Prostate gland (tissue), 2 donors: ENCODE measurements at regions not wholly inside any gene's neighbourhood (a gene's known extent, or its start where the extent isn't known, plus 50 kb on each side); places are given as distances from the start of the nearest gene placed in this dataset.

ENCODE experiments used
- DNase-seq: peaks from one replicate; pipeline ENCODE4 v3.0.0-alpha.2; 2019; ENCODE audit warnings: low spot score
- H3K27ac ChIP-seq, 2 donors: fragments of 200-600 bp; sonication (generic); 2 replicates each; pipeline ENCODE4 v1.5.1; 2017 to 2019
- H3K27me3 ChIP-seq: fragments of 200-600 bp; sonication (generic); replicated peaks from 2 replicates; pipeline ENCODE4 v1.5.1; 2019; ENCODE audit not compliant: insufficient read depth
- H3K36me3 ChIP-seq, 2 donors: fragments of 200-600 bp; sonication (generic); 1 replicate in 1 of 2; 2 replicates in 1 of 2; pipeline versions ENCODE4 v1.5.1 to v1.8.1; 2017 to 2019
- H3K4me1 ChIP-seq: fragments of 200-600 bp; sonication (generic); replicated peaks from 2 replicates; pipeline ENCODE4 v1.5.1; 2019
- H3K4me3 ChIP-seq, 2 donors: fragments of 200-600 bp; sonication (generic); 2 replicates each; pipeline ENCODE4 v1.5.1; 2017 to 2019
- H3K9me3 ChIP-seq: fragments of 200-600 bp; sonication (generic); 2 replicates; pipeline ENCODE4 v1.5.1; 2017
- POLR2A ChIP-seq: fragments of 450-650 bp; IDR thresholded peaks from one replicate; pipeline ENCODE4 v1.6.1; 2016; ENCODE audit warnings: antibody characterized with exemption, mild to moderate bottlenecking
- POLR2AphosphoS5 ChIP-seq: sonication (generic); formaldehyde crosslinking; IDR thresholded peaks from one replicate; pipeline ENCODE4 v1.6.1; 2017; ENCODE audit warnings: antibody characterized with exemption
- WGBS: methylation state at CpG from one replicate; pipeline ENCODE4 v1.1.5; 2018; 5-methylcytosine and 5-hydroxymethylcytosine counted together
- intact Hi-C: fragments of 100-400 bp; cut with DNase I; formaldehyde crosslinking; loops from one replicate; pipeline ENCODE4 v1.14.2; 2022
- TF ChIP-seq, protein P1 (sequence below), 4 experiments: fragments of 200-600 bp in 2 of 4; fragments of 450-650 bp in 2 of 4; sonication (generic) in 2 of 4; IDR thresholded peaks; 1 replicate in 3 of 4; 2 replicates in 1 of 4; pipeline ENCODE4 v1.5.1; 2016 to 2019; ENCODE audit warnings: antibody characterized with exemption in 4 of 4, mild to moderate bottlenecking in 2 of 4, moderate library complexity in 2 of 4

DNA sequence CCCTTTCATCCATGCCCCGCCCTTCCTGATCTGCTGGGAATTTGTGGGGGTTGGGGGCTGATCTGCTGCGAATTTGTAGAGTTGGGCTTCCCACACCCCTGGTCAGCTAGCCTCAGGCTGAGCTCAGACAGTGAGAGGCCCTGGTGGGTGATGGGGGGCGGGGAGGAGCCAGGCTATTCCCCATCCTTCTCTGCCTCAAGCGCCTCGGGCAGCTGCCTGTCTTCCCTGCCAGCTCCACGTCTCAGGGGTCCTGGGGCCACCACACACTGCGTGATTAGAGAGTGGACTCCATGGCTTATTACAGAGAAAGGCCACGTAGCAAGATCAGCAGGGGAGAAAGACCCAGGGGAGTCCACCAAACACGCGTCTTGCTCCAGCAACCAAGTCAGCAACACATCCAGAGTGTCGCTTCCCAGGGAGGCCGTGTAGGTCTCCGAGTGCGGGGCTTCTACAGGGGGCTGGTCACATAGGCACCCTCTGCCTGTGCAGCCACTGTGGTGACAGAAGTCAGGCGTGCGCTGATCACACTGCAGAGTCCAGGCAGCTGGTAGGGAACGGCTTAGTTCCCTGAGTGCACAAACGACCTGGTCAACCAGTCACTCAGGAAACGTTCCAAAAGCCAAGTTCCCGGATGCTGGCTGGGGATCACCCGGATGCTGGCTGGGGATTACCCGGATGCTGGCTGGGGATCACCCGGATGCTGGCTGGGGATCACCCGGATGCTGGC lies 254.4 kb upstream of the SFSWAP start:
- TF ChIP-seq POLR2AphosphoS5 = no peak
- TF ChIP-seq, protein P1, sequence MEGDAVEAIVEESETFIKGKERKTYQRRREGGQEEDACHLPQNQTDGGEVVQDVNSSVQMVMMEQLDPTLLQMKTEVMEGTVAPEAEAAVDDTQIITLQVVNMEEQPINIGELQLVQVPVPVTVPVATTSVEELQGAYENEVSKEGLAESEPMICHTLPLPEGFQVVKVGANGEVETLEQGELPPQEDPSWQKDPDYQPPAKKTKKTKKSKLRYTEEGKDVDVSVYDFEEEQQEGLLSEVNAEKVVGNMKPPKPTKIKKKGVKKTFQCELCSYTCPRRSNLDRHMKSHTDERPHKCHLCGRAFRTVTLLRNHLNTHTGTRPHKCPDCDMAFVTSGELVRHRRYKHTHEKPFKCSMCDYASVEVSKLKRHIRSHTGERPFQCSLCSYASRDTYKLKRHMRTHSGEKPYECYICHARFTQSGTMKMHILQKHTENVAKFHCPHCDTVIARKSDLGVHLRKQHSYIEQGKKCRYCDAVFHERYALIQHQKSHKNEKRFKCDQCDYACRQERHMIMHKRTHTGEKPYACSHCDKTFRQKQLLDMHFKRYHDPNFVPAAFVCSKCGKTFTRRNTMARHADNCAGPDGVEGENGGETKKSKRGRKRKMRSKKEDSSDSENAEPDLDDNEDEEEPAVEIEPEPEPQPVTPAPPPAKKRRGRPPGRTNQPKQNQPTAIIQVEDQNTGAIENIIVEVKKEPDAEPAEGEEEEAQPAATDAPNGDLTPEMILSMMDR (IDR thresholded peaks at IDR 0.05) = no peak
- TF ChIP-seq POLR2A = no peak
- H3K36me3 ChIP-seq = no peaks in the 10 kb centered on the region
- H3K4me1 ChIP-seq = no peaks in the 10 kb centered on the region
- H3K9me3 ChIP-seq = no peaks in the 10 kb centered on the region
- intact Hi-C loops = no loop called here
- peaks cover 6% of the 10 kb centered on the region for H3K27me3 ChIP-seq
- no peak for DNase-seq
- H3K4me3 ChIP-seq = no peak overlapping the region
- no peak overlapping the region for H3K27ac ChIP-seq
- 76% methylated on average over 24 of the region's 24 CpGs for WGBS

DNA sequence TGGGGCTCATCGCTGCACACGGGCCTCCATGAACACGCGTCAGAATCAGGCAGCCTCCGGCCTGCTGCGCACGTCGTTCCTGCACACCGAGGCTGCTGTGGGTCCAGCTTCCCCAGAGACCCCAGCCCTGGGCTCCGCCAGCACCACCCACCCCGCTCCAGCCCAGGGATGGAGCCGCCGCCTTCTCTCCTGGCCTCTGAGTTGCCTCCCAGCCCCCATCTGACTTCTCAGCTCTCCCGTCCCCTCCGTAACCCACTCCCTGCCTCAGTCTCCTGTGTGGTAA lies 253.9 kb upstream of the SFSWAP start:
- intact Hi-C loops = no loop called here
- WGBS = 89% methylated on average over 15 of the region's 15 CpGs

DNA sequence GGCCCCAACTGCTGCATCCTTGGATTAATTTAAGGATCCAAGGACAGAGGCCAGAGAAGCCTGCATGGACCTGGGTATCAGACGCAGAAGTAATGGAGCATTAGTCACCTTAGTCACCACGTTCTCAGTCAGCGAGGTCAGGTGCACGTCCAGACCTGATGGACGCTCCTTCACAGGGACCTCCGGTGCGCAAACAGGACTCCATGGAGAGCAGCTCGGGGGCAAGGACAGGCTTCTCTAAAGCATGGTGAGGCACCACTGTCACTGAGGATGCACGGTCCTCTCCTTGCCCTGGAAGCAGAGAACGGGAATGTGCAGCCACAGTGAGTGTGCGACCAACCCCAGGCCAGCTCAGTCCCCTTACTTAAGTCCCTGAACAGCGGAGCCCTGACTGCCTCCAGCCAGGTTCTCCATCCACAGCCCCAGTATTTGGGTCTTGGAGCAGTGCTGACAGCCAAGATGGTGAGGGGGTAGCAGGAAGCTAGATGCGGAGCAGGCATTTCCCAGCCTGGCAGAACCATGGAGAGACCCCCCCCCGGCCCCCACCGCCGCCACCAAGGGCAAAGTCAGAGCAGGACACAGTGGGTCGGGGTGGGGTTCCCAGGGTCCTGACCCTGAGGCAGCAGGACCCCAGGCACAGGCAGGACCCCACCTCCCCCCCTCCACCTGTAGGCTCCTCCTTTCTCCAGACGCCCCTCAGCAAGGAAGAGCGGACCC lies 253.4 kb upstream of the SFSWAP start:
- peaks cover 8% of the 10 kb centered on the region for H3K27me3 ChIP-seq
- intact Hi-C loops = no loop called here
- no peak for DNase-seq

More for the DNA sequence above, 253.9 kb upstream of the SFSWAP start:
- no peak overlapping the region for H3K27ac ChIP-seq
- no peaks in the 10 kb centered on the region for H3K36me3 ChIP-seq
- no peaks in the 10 kb centered on the region for H3K4me1 ChIP-seq
- no peaks in the 10 kb centered on the region for H3K9me3 ChIP-seq
- peaks cover 8% of the 10 kb centered on the region for H3K27me3 ChIP-seq
- no peak overlapping the region for H3K4me3 ChIP-seq
- DNase-seq = no peak
- TF ChIP-seq, protein P1 (IDR thresholded peaks at IDR 0.05) = no peak
- TF ChIP-seq POLR2A (no peak), POLR2AphosphoS5 (no peak)

DNA sequence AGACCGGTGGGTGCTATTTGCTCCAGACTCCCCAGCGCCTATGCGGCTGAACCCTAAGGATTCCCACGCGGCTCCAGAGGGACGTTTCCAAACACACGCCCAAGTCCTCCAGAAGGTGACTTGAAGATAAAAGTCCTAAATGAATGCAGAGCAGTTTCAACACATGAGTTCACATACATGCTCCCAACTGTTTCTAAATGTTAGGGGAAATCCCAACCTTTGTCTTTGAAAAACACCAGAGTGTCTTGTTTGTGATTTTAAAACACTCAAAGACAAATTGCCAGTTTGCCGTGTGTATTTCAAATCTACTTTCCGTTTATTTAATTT lies 252.9 kb upstream of the SFSWAP start:
- H3K4me3 ChIP-seq = no peak overlapping the region
- H3K4me1 ChIP-seq = no peaks in the 10 kb centered on the region
- H3K9me3 ChIP-seq = no peaks in the 10 kb centered on the region
- DNase-seq = no peak
- intact Hi-C loops = no loop called here
- no peak for TF ChIP-seq POLR2A
- TF ChIP-seq, protein P1 (IDR thresholded peaks at IDR 0.05) = no peak
- TF ChIP-seq POLR2AphosphoS5 = no peak
- H3K27me3 ChIP-seq = peaks cover 8% of the 10 kb centered on the region
- no peaks in the 10 kb centered on the region for H3K36me3 ChIP-seq
- no peak overlapping the region for H3K27ac ChIP-seq
- 74% methylated on average over 9 of the region's 9 CpGs for WGBS

More for the DNA sequence above, 253.4 kb upstream of the SFSWAP start:
- Histone ChIP-seq H3K36me3 (no peaks in the 10 kb centered on the region), H3K4me3 (no peak overlapping the region), H3K27ac (no peak overlapping the region), H3K9me3 (no peaks in the 10 kb centered on the region), H3K4me1 (no peaks in the 10 kb centered on the region)
- 81% methylated on average over 19 of the region's 19 CpGs for WGBS
- TF ChIP-seq POLR2A (no peak), POLR2AphosphoS5 (no peak)
- TF ChIP-seq, protein P1 (IDR thresholded peaks at IDR 0.05) = no peak
